ENCODE measurements at regions not wholly inside any gene's neighbourhood (a gene's known extent, or its start where the extent isn't known, plus 50 kb on each side); places are given as distances from the start of the nearest gene placed in this dataset.

DNA sequence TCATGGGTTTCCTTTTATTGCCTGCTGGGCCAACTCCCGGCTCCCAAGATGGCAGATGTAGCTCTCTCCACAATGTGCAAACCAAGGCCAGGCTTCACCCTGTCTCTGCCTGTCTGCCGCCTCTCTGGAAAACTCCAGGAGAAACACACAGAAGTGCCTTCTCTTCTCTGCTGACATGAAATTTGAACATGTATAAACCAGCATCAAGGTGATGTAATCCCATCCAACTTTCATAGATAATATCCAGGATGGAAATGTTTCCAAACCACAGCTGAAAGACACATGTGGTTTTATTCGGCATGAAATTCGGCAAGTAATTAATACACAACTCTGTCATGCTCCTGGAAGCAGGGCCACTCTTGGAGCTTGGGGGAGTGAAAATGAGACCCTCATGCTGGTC lies 297.2 kb downstream of the C7orf25 start (continued):
- no peak for TF ChIP-seq CBX8 (IDR thresholded peaks at IDR 0.05; ENCODE audit: borderline replicate concordance, low read depth, low read length)
- no peak for TF ChIP-seq TEAD4 (IDR thresholded peaks at IDR 0.05; ENCODE audit: low read depth, low read length)
- no peak for TF ChIP-seq RAD21 (IDR thresholded peaks at IDR 0.05 in 1 of 2, conservative IDR thresholded peaks at IDR 0.05 in 1 of 2; ENCODE audit: low read depth in 2 of 2, low read length in 2 of 2)
- TF ChIP-seq CHD2 (IDR thresholded peaks at IDR 0.05; ENCODE audit: low read length): no peak
- TF ChIP-seq RFX5 (IDR thresholded peaks at IDR 0.05; ENCODE audit: borderline replicate concordance, low read depth, low read length): no peak
- TF ChIP-seq JUND (IDR thresholded peaks at IDR 0.05; ENCODE audit: low read length): no peak
- TF ChIP-seq HDAC2 (IDR thresholded peaks at IDR 0.05; ENCODE audit: borderline replicate concordance in 1 of 2, low read depth in 2 of 2, low read length in 2 of 2): no peak
- no peak for TF ChIP-seq POLR2AphosphoS5 (IDR thresholded peaks at IDR 0.05; ENCODE audit: low read depth, low read length)

Data from H1 (cell line).